Trophoblast cell (in vitro differentiated cells and primary cell): ENCODE measurements at regions not wholly inside any gene's neighbourhood (a gene's known extent, or its start where the extent isn't known, plus 50 kb on each side); places are given as distances from the start of the nearest gene placed in this dataset.

Experiments used
- DNase-seq, 2 donors: peaks; one replicate each; pipeline ENCODE4 v3.0.0-alpha.2; 2016
- H2AFZ ChIP-seq: 2 replicates; pipeline ENCODE4 v1.6.1; 2013; ENCODE audit warnings: low read length, moderate library complexity, mild to moderate bottlenecking; ENCODE audit not compliant: insufficient read depth, poor library complexity
- H2AK5ac ChIP-seq: 2 replicates; pipeline ENCODE4 v1.6.1; 2013; ENCODE audit warnings: mild to moderate bottlenecking, low read length
- H2BK120ac ChIP-seq: 2 replicates; pipeline ENCODE4 v1.6.1; 2013; ENCODE audit warnings: low read length, mild to moderate bottlenecking, moderate library complexity; ENCODE audit not compliant: insufficient read depth, poor library complexity
- H2BK12ac ChIP-seq: 2 replicates; pipeline ENCODE4 v1.6.1; 2013; ENCODE audit warnings: mild to moderate bottlenecking, low read length, moderate library complexity
- H2BK5ac ChIP-seq: 2 replicates; pipeline ENCODE4 v1.6.1; 2013; ENCODE audit warnings: low read length, low read depth, moderate library complexity, mild to moderate bottlenecking; ENCODE audit not compliant: poor library complexity
- H3K14ac ChIP-seq: 2 replicates; pipeline ENCODE4 v1.6.1; 2013; ENCODE audit warnings: mild to moderate bottlenecking, low read length
- H3K18ac ChIP-seq: 2 replicates; pipeline ENCODE4 v1.6.1; 2013; ENCODE audit warnings: mild to moderate bottlenecking, low read length
- H3K23ac ChIP-seq: 2 replicates; pipeline ENCODE4 v1.6.1; 2013; ENCODE audit warnings: low read length
- H3K27ac ChIP-seq: 2 replicates; pipeline ENCODE4 v1.5.1; 2013; ENCODE audit warnings: low read depth, mild to moderate bottlenecking, inconsistent platforms, low read length, moderate library complexity
- H3K27me3 ChIP-seq: 2 replicates; pipeline ENCODE4 v1.6.1; 2013; ENCODE audit warnings: inconsistent platforms, mild to moderate bottlenecking, low read length, moderate library complexity; ENCODE audit not compliant: insufficient read depth
- H3K36me3 ChIP-seq, 2 experiments: 1 replicate in 1 of 2; 2 replicates in 1 of 2; pipeline ENCODE4 v1.6.1; 2013; ENCODE audit warnings: low read length in 2 of 2, mild to moderate bottlenecking in 2 of 2, moderate library complexity in 1 of 2; ENCODE audit not compliant: insufficient read depth in 2 of 2, control insufficient read depth in 1 of 2
- H3K4ac ChIP-seq: 2 replicates; pipeline ENCODE4 v1.6.1; 2013; ENCODE audit warnings: low read depth, mild to moderate bottlenecking, low read length, moderate library complexity
- H3K4me1 ChIP-seq, 2 experiments: 1 replicate in 1 of 2; 2 replicates in 1 of 2; pipeline ENCODE4 v1.6.1; 2013; ENCODE audit warnings: low read length in 2 of 2, mild to moderate bottlenecking in 2 of 2, moderate library complexity in 1 of 2; ENCODE audit not compliant: insufficient read depth in 2 of 2, control insufficient read depth in 1 of 2
- H3K4me2 ChIP-seq: 2 replicates; pipeline ENCODE4 v1.6.1; 2013; ENCODE audit warnings: inconsistent platforms, mild to moderate bottlenecking, low read length, moderate library complexity
- H3K4me3 ChIP-seq: 2 replicates; pipeline ENCODE4 v1.5.1; 2013; ENCODE audit warnings: mild to moderate bottlenecking, low read depth, low read length, inconsistent platforms
- H3K79me1 ChIP-seq: one replicate; pipeline ENCODE4 v1.6.1; 2013; ENCODE audit warnings: low read length
- H3K79me2 ChIP-seq: 2 replicates; pipeline ENCODE4 v1.6.1; 2013; ENCODE audit warnings: low read length, mild to moderate bottlenecking; ENCODE audit not compliant: control insufficient read depth, insufficient read depth, poor library complexity
- H3K9ac ChIP-seq: 2 replicates; pipeline ENCODE4 v1.6.1; 2013; ENCODE audit warnings: mild to moderate bottlenecking, low read length
- H3K9me3 ChIP-seq: 2 replicates; pipeline ENCODE4 v1.6.1; 2013; ENCODE audit warnings: low read depth, mild to moderate bottlenecking, control low read depth, inconsistent platforms, low read length; ENCODE audit not compliant: insufficient read depth
- H4K12ac ChIP-seq: 2 replicates; pipeline ENCODE4 v1.6.1; 2013; ENCODE audit warnings: low read depth, mild to moderate bottlenecking, low read length, moderate library complexity
- H4K8ac ChIP-seq: 2 replicates; pipeline ENCODE4 v1.6.1; 2013; ENCODE audit warnings: low read depth, mild to moderate bottlenecking, low read length, moderate library complexity
- H4K91ac ChIP-seq: one replicate; pipeline ENCODE4 v1.6.1; 2013; ENCODE audit warnings: low read depth, mild to moderate bottlenecking, low read length, moderate library complexity
- WGBS: extraction: QIAGEN DNeasy Blood & Tissue Kit; methylation state at CpG from one replicate; pipeline ENCODE4 v1.1.7; 2013; ENCODE audit warnings: missing lambda C conversion rate; ENCODE audit not compliant: insufficient read length, insufficient coverage; ENCODE audit errors: extremely low coverage; 5-methylcytosine and 5-hydroxymethylcytosine counted together

DNA sequence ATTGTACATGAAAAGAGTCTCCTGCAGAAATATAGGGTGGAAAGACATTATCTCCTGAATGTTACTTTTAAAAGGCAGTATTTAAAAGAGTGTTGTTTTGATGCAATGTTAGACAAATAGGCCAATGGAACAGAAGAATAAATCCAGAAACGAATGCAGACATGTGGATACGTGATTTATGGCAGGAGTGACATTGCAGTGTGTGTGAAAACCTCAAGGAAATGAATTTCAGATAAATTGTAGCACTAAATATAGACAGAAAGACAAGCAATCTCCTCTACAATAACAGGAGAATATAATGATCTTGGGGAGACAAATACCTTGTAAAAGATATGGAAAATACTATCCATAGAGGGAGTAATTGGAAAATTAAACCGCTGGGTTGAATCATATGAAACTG, 387.8 kb upstream of the CHRM3 start:
- no peak for DNase-seq
- no peak overlapping the region for H4K12ac ChIP-seq
- H3K36me3 ChIP-seq = no peaks in the 10 kb centered on the region
- no peak overlapping the region for H3K18ac ChIP-seq
- H4K91ac ChIP-seq = no peak overlapping the region
- no peaks in the 10 kb centered on the region for H3K4me1 ChIP-seq
- H4K8ac ChIP-seq = no peak overlapping the region
- H3K79me2 ChIP-seq = no peaks in the 10 kb centered on the region
- no peak overlapping the region for H3K9ac ChIP-seq
- H2AK5ac ChIP-seq = no peak overlapping the region
- no peak overlapping the region for H3K4me2 ChIP-seq
- no peak overlapping the region for H3K4ac ChIP-seq
- no peak overlapping the region for H3K4me3 ChIP-seq
- no peaks in the 10 kb centered on the region for H3K27me3 ChIP-seq
- H3K14ac ChIP-seq = no peak overlapping the region
- H2BK120ac ChIP-seq = no peak overlapping the region
- WGBS = no CpG with 5 or more reads among the region's 3 CpGs
- H3K23ac ChIP-seq = no peak overlapping the region
- H2BK12ac ChIP-seq = no peak overlapping the region
- H3K27ac ChIP-seq = no peak overlapping the region
- no peak overlapping the region for H2BK5ac ChIP-seq
- H3K9me3 ChIP-seq = no peaks in the 10 kb centered on the region
- H2AFZ ChIP-seq = no peak overlapping the region
- no peaks in the 10 kb centered on the region for H3K79me1 ChIP-seq

DNA sequence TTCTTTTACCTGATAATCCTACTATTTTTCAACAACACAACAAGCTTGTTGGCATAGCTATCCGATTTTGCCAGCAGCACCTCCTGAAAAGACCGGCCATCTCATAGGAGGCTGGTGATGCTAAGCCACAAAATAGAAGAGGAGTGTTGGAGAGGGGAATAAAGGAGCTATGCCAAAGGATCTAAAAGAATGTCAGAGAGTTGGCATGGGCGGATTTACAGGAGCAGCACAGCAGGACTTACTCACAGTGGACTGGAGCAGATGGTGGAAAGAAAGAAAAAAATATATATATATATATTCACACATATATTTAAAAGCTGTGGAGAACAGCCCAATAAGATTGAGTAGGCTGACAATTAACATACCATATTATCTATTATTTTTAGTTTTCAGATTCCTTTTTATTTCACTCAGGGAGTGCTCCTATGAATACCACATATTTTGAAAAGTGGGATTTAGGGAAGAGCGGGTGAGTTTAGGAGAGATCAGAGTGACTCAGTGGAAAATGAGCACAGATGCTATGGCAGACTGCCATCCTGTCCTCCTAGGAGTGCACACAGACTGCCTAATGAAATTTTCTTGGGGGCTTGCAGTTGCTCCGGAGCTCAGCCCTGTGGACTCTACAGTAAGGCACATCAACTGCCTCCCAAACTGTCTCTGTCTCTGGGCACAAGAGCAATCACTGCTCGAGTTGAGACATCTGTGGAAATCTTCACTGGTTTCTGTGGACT, 394.4 kb upstream of the CHRM3 start:
- Histone ChIP-seq H3K36me3 (no peaks in the 10 kb centered on the region), H2BK120ac (no peak overlapping the region), H2AFZ (no peak overlapping the region), H3K4me3 (no peak overlapping the region), H3K18ac (no peak overlapping the region), H3K14ac (no peak overlapping the region), H3K27me3 (no peaks in the 10 kb centered on the region), H3K79me2 (no peaks in the 10 kb centered on the region), H3K27ac (no peak overlapping the region), H3K4me1 (no peaks in the 10 kb centered on the region), H3K4me2 (no peak overlapping the region), H4K8ac (no peak overlapping the region), H3K4ac (no peak overlapping the region), H3K9ac (no peak overlapping the region), H3K23ac (no peak overlapping the region), H3K79me1 (no peaks in the 10 kb centered on the region), H4K12ac (no peak overlapping the region), H2BK5ac (no peak overlapping the region), H2AK5ac (no peak overlapping the region), H2BK12ac (no peak overlapping the region), H3K9me3 (no peaks in the 10 kb centered on the region), H4K91ac (no peak overlapping the region)
- DNase-seq = no peak
- no CpG with 5 or more reads among the region's 6 CpGs for WGBS

DNA sequence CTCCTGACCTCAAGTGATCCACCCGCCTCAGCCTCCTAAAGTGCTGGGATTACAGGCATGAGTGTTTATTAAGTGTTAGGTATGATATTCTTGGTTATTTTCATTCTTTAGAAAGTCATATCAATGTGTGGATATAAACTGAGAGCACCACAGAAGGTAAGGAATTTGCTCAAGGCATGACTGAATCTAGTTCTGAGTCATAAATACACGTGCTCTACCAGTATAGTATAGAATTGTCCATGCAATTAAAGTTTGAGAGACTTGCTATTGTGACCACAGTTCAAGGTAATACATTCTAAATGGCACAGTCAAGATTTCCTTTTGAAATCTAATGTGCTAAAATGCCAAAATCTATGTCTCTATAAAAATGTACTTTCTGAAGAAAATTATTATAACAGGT, 401.1 kb upstream of the CHRM3 start:
- H3K4me3 ChIP-seq = no peak overlapping the region
- H3K9me3 ChIP-seq = no peaks in the 10 kb centered on the region
- no peak overlapping the region for H3K23ac ChIP-seq
- H2BK120ac ChIP-seq = no peak overlapping the region
- H3K9ac ChIP-seq = no peak overlapping the region
- no peaks in the 10 kb centered on the region for H3K27me3 ChIP-seq
- peak in 1 of 2 donors; percentile 40 for DNase-seq
- H2BK5ac ChIP-seq = no peak overlapping the region
- H3K79me2 ChIP-seq = no peaks in the 10 kb centered on the region
- no peak overlapping the region for H4K12ac ChIP-seq
- H3K4me1 ChIP-seq = no peaks in the 10 kb centered on the region
- H3K79me1 ChIP-seq = no peaks in the 10 kb centered on the region
- no peak overlapping the region for H2AK5ac ChIP-seq
- H3K18ac ChIP-seq = no peak overlapping the region
- no peak overlapping the region for H3K14ac ChIP-seq
- no peak overlapping the region for H4K91ac ChIP-seq
- H4K8ac ChIP-seq = no peak overlapping the region
- WGBS = no CpG with 5 or more reads among the region's 2 CpGs
- H3K36me3 ChIP-seq = no peaks in the 10 kb centered on the region
- H3K4ac ChIP-seq = no peak overlapping the region
- no peak overlapping the region for H3K4me2 ChIP-seq
- no peak overlapping the region for H2BK12ac ChIP-seq
- H3K27ac ChIP-seq = no peak overlapping the region
- no peak overlapping the region for H2AFZ ChIP-seq

DNA sequence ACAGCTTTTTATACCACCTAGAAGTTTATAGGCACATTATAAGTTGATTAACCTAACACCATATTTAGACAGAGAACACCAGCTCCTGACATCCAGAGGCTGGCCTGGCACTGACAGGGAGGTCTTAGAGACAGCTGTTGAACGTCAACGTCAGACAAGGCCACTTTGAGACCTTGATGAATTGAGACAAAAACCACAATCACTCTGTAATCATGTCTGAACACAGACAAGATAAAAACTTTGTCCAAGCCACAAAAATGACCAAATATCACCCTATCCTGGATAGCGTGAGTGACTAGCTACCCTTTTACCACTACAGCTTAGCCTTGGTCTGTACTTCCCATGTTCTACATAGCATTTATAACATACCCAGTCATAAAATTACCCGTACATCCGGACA, 403.6 kb upstream of the CHRM3 start:
- Histone ChIP-seq H2AK5ac (no peak overlapping the region), H2AFZ (no peak overlapping the region), H3K27ac (no peak overlapping the region), H3K23ac (no peak overlapping the region), H4K8ac (no peak overlapping the region), H2BK5ac (no peak overlapping the region), H3K9me3 (no peaks in the 10 kb centered on the region), H3K27me3 (no peaks in the 10 kb centered on the region), H2BK12ac (no peak overlapping the region), H3K4me1 (no peaks in the 10 kb centered on the region), H3K18ac (no peak overlapping the region), H3K36me3 (no peaks in the 10 kb centered on the region), H3K9ac (no peak overlapping the region), H4K12ac (no peak overlapping the region), H3K14ac (no peak overlapping the region), H3K4me3 (no peak overlapping the region), H3K4ac (no peak overlapping the region), H4K91ac (no peak overlapping the region), H2BK120ac (no peak overlapping the region), H3K4me2 (no peak overlapping the region), H3K79me2 (no peaks in the 10 kb centered on the region), H3K79me1 (no peaks in the 10 kb centered on the region)
- no peak for DNase-seq
- WGBS = no CpG with 5 or more reads among the region's 5 CpGs
